MCF 10A (cell line): ENCODE measurements at regions not wholly inside any gene's neighbourhood (a gene's known extent, or its start where the extent isn't known, plus 50 kb on each side); places are given as distances from the start of the nearest gene placed in this dataset.

Experiments used
- BruUV-seq: library from RNA; stranded (reverse); fragments of 400-500 nt; replicated peaks from 2 replicates; lab custom pipeline; 2021; lab: Mats Ljungman, UMichigan
- CTCF ChIA-PET: fragments of 300-600 bp; sonication (Branson Sonifier 250); formaldehyde crosslinking; extraction: SDS; loops from one replicate; lab custom pipeline; 2021; ENCODE audit warnings: antibody characterized with exemption, inconsistent platforms; lab: Yijun Ruan, JAX
- POLR2A ChIA-PET: fragments of 300-600, 350-650 bp; sonication (Branson Sonifier 250); formaldehyde crosslinking; extraction: SDS; loops from one replicate; lab custom pipeline; 2020; ENCODE audit warnings: antibody characterized with exemption, inconsistent platforms; lab: Yijun Ruan, JAX
- DNase-seq: peaks from one replicate; pipeline ENCODE4 v3.0.0-alpha.2; 2018; ENCODE audit not compliant: unreplicated experiment
- H3K27ac Mint-ChIP-seq: one replicate; pipeline ENCODE4 v1.8.0; 2022; ENCODE audit warnings: mild to moderate bottlenecking, low read depth, mixed read lengths; ENCODE audit not compliant: unreplicated experiment
- H3K27me3 Mint-ChIP-seq: one replicate; pipeline ENCODE4 v1.8.0; 2022; ENCODE audit warnings: mixed read lengths; ENCODE audit not compliant: insufficient read depth, unreplicated experiment
- H3K36me3 Mint-ChIP-seq: one replicate; pipeline ENCODE4 v1.8.0; 2022; ENCODE audit warnings: mild to moderate bottlenecking, moderate library complexity, mixed read lengths; ENCODE audit not compliant: insufficient read depth, unreplicated experiment
- H3K4me1 Mint-ChIP-seq: one replicate; pipeline ENCODE4 v1.8.0; 2022; ENCODE audit warnings: mixed read lengths; ENCODE audit not compliant: insufficient read depth, unreplicated experiment
- H3K4me3 Mint-ChIP-seq: one replicate; pipeline ENCODE4 v1.8.0; 2022; ENCODE audit warnings: mild to moderate bottlenecking, moderate library complexity, mixed read lengths; ENCODE audit not compliant: unreplicated experiment
- H3K9me3 Mint-ChIP-seq: one replicate; pipeline ENCODE4 v1.8.0; 2022; ENCODE audit warnings: mixed read lengths; ENCODE audit not compliant: unreplicated experiment
- CTCF ChIP-seq: fragments of 200-600 bp; IDR thresholded peaks from one replicate; pipeline ENCODE4 v1.8.0; 2022; ENCODE audit warnings: antibody characterized with exemption, mild to moderate bottlenecking; ENCODE audit not compliant: unreplicated experiment
- intact Hi-C: fragments of 100-400 bp; cut with micrococcal nuclease; formaldehyde crosslinking; loops from 2 replicates; pipeline ENCODE4 v1.14.1; 2022

- no peak overlapping the region for H3K27ac Mint-ChIP-seq
- no peaks in the 10 kb centered on the region for H3K4me1 Mint-ChIP-seq
- H3K4me3 Mint-ChIP-seq = no peak overlapping the region
- H3K9me3 Mint-ChIP-seq = no peaks in the 10 kb centered on the region
- no peak for DNase-seq
- H3K36me3 Mint-ChIP-seq = no peaks in the 10 kb centered on the region
- POLR2A ChIA-PET = interaction anchor here (1.3 kb wide), 1 partner anchor 14 kb away, joined by 3 read pairs; no protein-coding TSS in a partner anchor
- CTCF ChIA-PET = interaction anchor here (0.7 to 1.1 kb wide), 2 partner anchors 11 to 14 kb away, joined by 3 read pairs; no protein-coding TSS in a partner anchor
- intact Hi-C loops = no loop called here
- no TSS peak for BruUV-seq
- TF ChIP-seq CTCF = no peak
- H3K27me3 Mint-ChIP-seq = no peaks in the 10 kb centered on the region
These were observed 549.2 kb upstream of the POM121L12 start for GRCh38 chr7:52486267-52486666.

- TF ChIP-seq CTCF = no peak
- intact Hi-C loops = no loop called here
- POLR2A ChIA-PET = no interaction called here
- Mint-ChIP-seq H3K36me3 (no peaks in the 10 kb centered on the region), H3K4me1 (no peaks in the 10 kb centered on the region), H3K27ac (no peak overlapping the region), H3K4me3 (no peak overlapping the region), H3K9me3 (no peaks in the 10 kb centered on the region), H3K27me3 (no peaks in the 10 kb centered on the region)
- no TSS peak for BruUV-seq
- CTCF ChIA-PET = no interaction called here
- DNase-seq = no peak
These were observed 553.4 kb upstream of the POM121L12 start for GRCh38 chr7:52482076-52482475.

DNA sequence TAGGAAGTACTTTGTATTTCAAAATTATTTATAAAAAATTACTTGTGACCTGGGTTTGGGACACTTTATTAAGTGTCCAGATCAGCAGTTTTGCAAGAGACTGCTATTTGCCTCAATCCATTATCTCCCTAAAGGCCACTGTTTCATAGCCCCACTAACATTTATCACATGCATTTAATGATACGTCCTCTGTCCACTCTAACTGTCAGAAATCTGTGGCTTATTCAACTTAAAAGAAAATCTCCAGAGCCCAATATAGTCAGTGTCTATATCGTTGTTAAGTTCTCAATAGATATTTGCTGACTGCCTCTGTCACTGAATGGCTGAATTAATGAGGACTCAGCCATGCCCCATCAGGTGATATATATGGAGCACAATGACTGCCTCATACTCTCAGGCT, 553.9 kb upstream of the POM121L12 start:
- no peaks in the 10 kb centered on the region for H3K27me3 Mint-ChIP-seq
- no TSS peak for BruUV-seq
- CTCF ChIA-PET = no interaction called here
- H3K27ac Mint-ChIP-seq = no peak overlapping the region
- no peak overlapping the region for H3K4me3 Mint-ChIP-seq
- no peak for TF ChIP-seq CTCF
- no peak for DNase-seq
- H3K36me3 Mint-ChIP-seq = no peaks in the 10 kb centered on the region
- POLR2A ChIA-PET = no interaction called here
- no peaks in the 10 kb centered on the region for H3K4me1 Mint-ChIP-seq
- intact Hi-C loops = no loop called here
- no peaks in the 10 kb centered on the region for H3K9me3 Mint-ChIP-seq

DNA sequence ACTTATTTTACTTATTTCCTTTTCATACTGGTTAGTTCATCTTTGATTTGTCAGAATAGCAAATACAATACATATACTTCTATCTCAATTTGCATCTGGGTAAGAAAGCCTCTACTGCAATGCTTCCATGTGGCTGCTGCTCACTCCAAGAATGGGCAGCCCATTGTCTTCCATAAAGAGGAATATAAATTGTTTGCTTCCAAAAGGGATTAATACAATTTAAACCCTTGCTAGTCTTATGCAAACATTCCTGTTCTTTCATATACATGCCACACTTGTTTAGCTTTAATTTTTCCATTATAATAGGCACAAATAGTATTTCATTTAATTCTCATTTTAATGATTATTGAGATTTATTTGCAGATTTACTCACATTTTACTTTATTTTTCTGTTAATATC, 555.4 kb upstream of the POM121L12 start:
- no peak for DNase-seq
- Mint-ChIP-seq H3K27ac (no peak overlapping the region), H3K9me3 (no peaks in the 10 kb centered on the region), H3K4me3 (no peak overlapping the region), H3K27me3 (no peaks in the 10 kb centered on the region), H3K36me3 (no peaks in the 10 kb centered on the region), H3K4me1 (no peaks in the 10 kb centered on the region)
- TF ChIP-seq CTCF = no peak
- POLR2A ChIA-PET = no interaction called here
- no TSS peak for BruUV-seq
- intact Hi-C loops = no loop called here
- CTCF ChIA-PET = no interaction called here
